Testis (tissue), 2 donors: ENCODE measurements at regions not wholly inside any gene's neighbourhood (a gene's known extent, or its start where the extent isn't known, plus 50 kb on each side); places are given as distances from the start of the nearest gene placed in this dataset.
A peak's percentile ranks its signal among the peaks of the same experiment; 100 is the strongest.

Source experiments
- DNase-seq: peaks from one replicate; pipeline ENCODE4 v3.0.0-alpha.2; 2019
- H3K27ac ChIP-seq, 2 donors: fragments of 200-600 bp; sonication (generic); one replicate each; pipeline ENCODE4 v1.5.1; 2019
- H3K27me3 ChIP-seq: fragments of 200-600 bp; sonication (generic); one replicate; pipeline ENCODE4 v1.5.1; 2019
- H3K36me3 ChIP-seq: fragments of 200-600 bp; sonication (generic); one replicate; pipeline ENCODE4 v1.5.1; 2017; ENCODE audit warnings: low read depth; ENCODE audit errors: missing control alignments
- H3K4me1 ChIP-seq: fragments of 200-600 bp; sonication (generic); one replicate; pipeline ENCODE4 v1.5.1; 2019
- H3K4me3 ChIP-seq, 2 donors: fragments of 200-600 bp; sonication (generic); one replicate each; pipeline ENCODE4 v1.5.1; 2017 to 2019
- H3K9me3 ChIP-seq: fragments of 200-600 bp; sonication (generic); one replicate; pipeline ENCODE4 v1.5.1; 2017
- POLR2A ChIP-seq: fragments of 450-650 bp; IDR thresholded peaks from one replicate; pipeline ENCODE4 v1.6.1; 2017; ENCODE audit warnings: antibody characterized with exemption, mild to moderate bottlenecking, moderate library complexity
- WGBS, 2 donors: methylation state at CpG; one replicate each; pipeline ENCODE4 v1.1.5; 2018; 5-methylcytosine and 5-hydroxymethylcytosine counted together
- intact Hi-C: fragments of 100-400 bp; cut with DNase I; formaldehyde crosslinking; loops from one replicate; pipeline ENCODE4 v1.15.1; 2023; ENCODE audit warnings: low total_unique reads
- TF ChIP-seq, protein P1 (sequence below), 3 experiments: fragments of 450-650 bp in 2 of 3; fragments of 200-600 bp in 1 of 3; sonication (generic) in 1 of 3; IDR thresholded peaks; one replicate each; pipeline ENCODE4 v1.5.1; 2016 to 2019; ENCODE audit warnings: antibody characterized with exemption in 3 of 3, mild to moderate bottlenecking in 2 of 3, moderate library complexity in 1 of 3

DNA sequence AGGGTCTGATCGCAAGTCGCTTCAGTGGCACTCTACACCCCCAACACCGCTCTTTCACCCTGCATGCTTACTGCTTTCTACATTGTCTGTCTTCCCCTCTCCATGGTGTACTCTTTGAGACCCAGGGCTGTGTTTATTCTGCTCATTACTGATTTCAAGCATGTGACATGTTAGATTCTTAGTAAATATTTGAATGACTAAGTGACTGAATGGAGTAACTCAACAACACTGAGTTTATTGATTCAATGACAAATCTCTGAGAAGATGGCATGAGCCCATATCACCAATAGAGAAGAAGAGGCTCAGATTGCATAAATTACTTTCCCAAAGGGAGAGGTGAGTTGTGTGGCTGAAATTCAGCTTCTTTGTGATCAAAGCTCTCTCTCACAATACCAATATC, 89.7 kb upstream of the OSMR start:
- no peak for DNase-seq
- intact Hi-C loops, result no loop called here
- no peaks in the 10 kb centered on the region for H3K9me3 ChIP-seq
- no peak overlapping the region for H3K4me3 ChIP-seq
- WGBS, 2 donors, result 81 to 97% methylated on average over 3 of the region's 3 CpGs
- H3K4me1 ChIP-seq, result peaks cover 3% of the 10 kb centered on the region
- H3K27ac ChIP-seq, result no peak overlapping the region
- H3K27me3 ChIP-seq, result no peaks in the 10 kb centered on the region
- H3K36me3 ChIP-seq, result no peaks in the 10 kb centered on the region
- TF ChIP-seq POLR2A, result no peak
- TF ChIP-seq, protein P1, sequence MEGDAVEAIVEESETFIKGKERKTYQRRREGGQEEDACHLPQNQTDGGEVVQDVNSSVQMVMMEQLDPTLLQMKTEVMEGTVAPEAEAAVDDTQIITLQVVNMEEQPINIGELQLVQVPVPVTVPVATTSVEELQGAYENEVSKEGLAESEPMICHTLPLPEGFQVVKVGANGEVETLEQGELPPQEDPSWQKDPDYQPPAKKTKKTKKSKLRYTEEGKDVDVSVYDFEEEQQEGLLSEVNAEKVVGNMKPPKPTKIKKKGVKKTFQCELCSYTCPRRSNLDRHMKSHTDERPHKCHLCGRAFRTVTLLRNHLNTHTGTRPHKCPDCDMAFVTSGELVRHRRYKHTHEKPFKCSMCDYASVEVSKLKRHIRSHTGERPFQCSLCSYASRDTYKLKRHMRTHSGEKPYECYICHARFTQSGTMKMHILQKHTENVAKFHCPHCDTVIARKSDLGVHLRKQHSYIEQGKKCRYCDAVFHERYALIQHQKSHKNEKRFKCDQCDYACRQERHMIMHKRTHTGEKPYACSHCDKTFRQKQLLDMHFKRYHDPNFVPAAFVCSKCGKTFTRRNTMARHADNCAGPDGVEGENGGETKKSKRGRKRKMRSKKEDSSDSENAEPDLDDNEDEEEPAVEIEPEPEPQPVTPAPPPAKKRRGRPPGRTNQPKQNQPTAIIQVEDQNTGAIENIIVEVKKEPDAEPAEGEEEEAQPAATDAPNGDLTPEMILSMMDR (IDR thresholded peaks at IDR 0.05), result no peak

DNA sequence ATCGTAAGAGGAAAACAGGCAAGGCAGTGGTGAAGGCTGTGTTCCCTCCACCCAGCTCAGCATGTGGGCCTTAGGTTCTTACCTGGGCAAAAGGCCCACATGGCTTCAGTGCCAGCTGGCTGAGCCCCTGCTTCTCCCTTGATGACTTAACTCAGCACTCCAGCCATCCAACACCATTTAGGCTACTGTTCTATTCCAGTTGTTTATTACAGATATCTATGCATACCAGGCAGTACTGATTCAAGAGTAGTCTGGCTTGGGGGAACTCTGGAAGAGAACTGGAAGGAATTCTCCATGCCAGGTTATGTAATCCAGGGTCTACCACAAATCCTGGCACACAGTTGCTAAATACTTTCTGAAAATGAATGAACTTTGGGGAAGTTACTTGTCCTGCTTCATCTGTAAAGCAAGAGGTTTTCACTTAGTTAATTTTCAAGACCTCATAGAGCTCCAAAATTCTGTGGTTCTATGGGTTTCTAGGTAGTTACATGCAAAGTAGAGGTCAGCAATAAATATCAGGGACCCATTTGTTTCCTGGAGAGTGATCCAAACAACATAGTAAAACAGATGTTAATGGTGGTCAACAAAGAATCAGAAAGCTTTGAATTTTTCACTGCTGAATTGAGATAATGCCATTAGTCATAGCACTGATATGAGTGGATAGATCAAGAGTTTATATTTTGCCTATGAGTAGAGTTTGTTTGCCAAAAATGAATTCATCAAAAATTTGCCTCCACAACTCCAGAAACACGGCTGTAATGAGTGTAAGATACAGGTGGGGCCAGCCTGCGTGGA, 88.2 kb upstream of the OSMR start:
- 86 to 95% methylated on average over 3 of the region's 3 CpGs for WGBS, 2 donors
- Histone ChIP-seq H3K4me1 (peaks cover 3% of the 10 kb centered on the region), H3K27me3 (no peaks in the 10 kb centered on the region), H3K9me3 (no peaks in the 10 kb centered on the region), H3K27ac (no peak overlapping the region), H3K4me3 (no peak overlapping the region), H3K36me3 (no peaks in the 10 kb centered on the region)
- DNase-seq, result peak; percentile 19
- intact Hi-C loops, result no loop called here
- TF ChIP-seq, protein P1 (IDR thresholded peaks at IDR 0.05), result no peak
- no peak for TF ChIP-seq POLR2A

DNA sequence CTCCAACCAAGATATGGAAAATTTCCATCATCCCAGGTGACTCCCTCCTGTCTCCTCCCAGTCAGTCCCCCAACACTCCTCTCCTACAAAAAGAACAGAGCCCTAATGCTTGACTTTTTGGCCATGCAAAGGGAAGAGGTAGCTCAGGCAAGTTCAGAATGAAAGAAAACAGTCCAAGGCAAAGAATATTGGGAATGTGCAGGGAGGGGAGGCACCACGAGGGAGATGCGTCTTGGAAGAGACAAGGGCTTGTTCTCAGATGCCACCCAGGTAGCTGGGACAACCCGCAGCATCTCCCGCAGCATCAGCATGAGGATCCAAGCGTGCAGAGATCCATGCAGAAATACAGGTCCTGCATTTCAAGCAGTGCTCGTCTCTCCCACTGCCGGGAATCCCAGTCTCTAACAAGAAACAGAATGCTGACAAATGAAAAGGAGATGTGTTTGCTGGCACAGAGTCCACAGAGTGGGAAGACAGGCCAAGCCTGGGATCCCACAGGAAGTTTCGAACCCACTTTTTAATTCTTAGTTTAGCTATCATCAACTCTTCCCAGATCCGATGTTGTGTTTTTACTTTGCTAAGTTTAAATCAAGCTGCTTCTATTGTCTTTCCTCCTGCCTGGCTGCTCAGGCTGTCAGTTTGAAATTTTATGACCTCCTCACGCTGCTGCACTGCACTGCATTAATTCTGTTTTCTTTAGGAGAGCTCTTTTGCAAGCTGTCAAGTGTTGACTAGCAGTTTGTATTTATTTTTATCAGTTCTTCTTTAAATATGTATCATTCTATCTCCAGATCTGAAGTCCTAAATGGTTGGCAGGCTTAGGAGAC, 86.8 kb upstream of the OSMR start:
- intact Hi-C loops, result no loop called here
- Histone ChIP-seq H3K36me3 (no peaks in the 10 kb centered on the region), H3K27me3 (no peaks in the 10 kb centered on the region), H3K4me1 (peaks cover 3% of the 10 kb centered on the region), H3K9me3 (no peaks in the 10 kb centered on the region), H3K27ac (no peak overlapping the region), H3K4me3 (no peak overlapping the region)
- peak; percentile 40 for DNase-seq
- 36 to 45% methylated on average over 10 of the region's 10 CpGs for WGBS, 2 donors
- no peak for TF ChIP-seq POLR2A
- TF ChIP-seq, protein P1 (IDR thresholded peaks at IDR 0.05), result no peak

DNA sequence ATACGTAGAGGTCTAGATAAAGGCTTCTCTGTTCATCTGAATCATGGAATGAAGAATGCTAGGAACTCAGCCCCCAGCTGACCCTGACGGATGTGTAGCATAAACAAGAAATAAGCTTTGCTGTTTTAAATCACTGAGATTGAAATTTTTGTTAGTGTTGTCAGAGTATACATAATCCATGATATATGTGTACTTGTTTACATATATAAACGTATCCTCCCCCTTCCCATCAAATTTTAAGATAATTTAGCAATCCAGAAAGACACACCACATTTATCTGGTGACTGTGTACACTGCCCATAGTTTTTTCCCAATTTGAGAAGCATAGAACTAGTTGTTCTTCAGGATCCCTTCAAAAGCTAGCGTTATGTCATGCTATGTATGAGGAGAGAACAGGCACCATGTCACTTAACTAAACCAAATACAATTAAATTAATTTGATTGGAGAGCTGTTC, 80.8 kb upstream of the OSMR start:
- intact Hi-C loops, result no loop called here
- H3K36me3 ChIP-seq, result no peaks in the 10 kb centered on the region
- no peak overlapping the region for H3K4me3 ChIP-seq
- H3K27ac ChIP-seq, result no peak overlapping the region
- DNase-seq, result no peak
- H3K4me1 ChIP-seq, result no peaks in the 10 kb centered on the region
- H3K9me3 ChIP-seq, result no peaks in the 10 kb centered on the region
- no peaks in the 10 kb centered on the region for H3K27me3 ChIP-seq
- WGBS, 2 donors, result 73 to 84% methylated on average over 4 of the region's 4 CpGs
- TF ChIP-seq POLR2A, result no peak
- TF ChIP-seq, protein P1 (IDR thresholded peaks at IDR 0.05), result no peak
